Gastrocnemius medialis (tissue), 4 donors: ENCODE measurements at regions not wholly inside any gene's neighbourhood (a gene's known extent, or its start where the extent isn't known, plus 50 kb on each side); places are given as distances from the start of the nearest gene placed in this dataset.

Experiments used
- POLR2A ChIP-seq, 2 donors: fragments of 450-650 bp; IDR thresholded peaks; one replicate each; pipeline ENCODE4 v1.6.1; 2017; ENCODE audit warnings: antibody characterized with exemption in 2 of 2, mild to moderate bottlenecking in 2 of 2, moderate library complexity in 2 of 2
- TF ChIP-seq, protein P1 (sequence below), 5 experiments: fragments of 450-650 bp in 3 of 5; fragments of 200-600 bp in 2 of 5; sonication (generic) in 2 of 5; IDR thresholded peaks in 4 of 5; conservative IDR thresholded peaks in 1 of 5; 1 replicate in 4 of 5; 2 replicates in 1 of 5; pipeline ENCODE4 v1.5.1; 2016 to 2019; ENCODE audit warnings: antibody characterized with exemption in 5 of 5, mild to moderate bottlenecking in 3 of 5, moderate library complexity in 3 of 5

DNA sequence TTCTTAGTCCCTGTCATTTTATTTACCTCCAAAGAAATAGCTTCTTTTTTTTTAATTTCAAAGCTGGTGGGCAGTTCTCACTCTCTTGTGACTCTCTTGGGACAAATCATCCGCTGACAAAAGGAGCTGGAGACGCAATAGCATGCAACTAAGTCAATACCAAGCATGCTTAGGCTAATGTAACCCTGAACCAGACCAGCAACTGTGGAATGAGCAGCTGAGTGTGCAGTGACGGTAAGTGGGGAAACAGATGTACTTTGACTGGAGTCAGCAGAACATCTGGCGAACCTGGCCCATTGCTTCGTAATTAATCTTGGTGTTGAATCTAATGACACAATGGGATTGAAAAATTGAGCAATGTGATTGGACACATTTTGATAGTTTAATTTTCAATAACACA lies 280.7 kb upstream of the PLXNA2 start:
- TF ChIP-seq POLR2A (IDR thresholded peaks at IDR 0.05), result no peak
- TF ChIP-seq, protein P1, sequence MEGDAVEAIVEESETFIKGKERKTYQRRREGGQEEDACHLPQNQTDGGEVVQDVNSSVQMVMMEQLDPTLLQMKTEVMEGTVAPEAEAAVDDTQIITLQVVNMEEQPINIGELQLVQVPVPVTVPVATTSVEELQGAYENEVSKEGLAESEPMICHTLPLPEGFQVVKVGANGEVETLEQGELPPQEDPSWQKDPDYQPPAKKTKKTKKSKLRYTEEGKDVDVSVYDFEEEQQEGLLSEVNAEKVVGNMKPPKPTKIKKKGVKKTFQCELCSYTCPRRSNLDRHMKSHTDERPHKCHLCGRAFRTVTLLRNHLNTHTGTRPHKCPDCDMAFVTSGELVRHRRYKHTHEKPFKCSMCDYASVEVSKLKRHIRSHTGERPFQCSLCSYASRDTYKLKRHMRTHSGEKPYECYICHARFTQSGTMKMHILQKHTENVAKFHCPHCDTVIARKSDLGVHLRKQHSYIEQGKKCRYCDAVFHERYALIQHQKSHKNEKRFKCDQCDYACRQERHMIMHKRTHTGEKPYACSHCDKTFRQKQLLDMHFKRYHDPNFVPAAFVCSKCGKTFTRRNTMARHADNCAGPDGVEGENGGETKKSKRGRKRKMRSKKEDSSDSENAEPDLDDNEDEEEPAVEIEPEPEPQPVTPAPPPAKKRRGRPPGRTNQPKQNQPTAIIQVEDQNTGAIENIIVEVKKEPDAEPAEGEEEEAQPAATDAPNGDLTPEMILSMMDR (IDR thresholded peaks at IDR 0.05 in 4 of 5, conservative IDR thresholded peaks at IDR 0.05 in 1 of 5), result no peak
